ENCODE measurements at regions not wholly inside any gene's neighbourhood (a gene's known extent, or its start where the extent isn't known, plus 50 kb on each side); places are given as distances from the start of the nearest gene placed in this dataset.

GRCh38 chr7:153005750-153006435 lies 246.3 kb downstream of the ACTR3B start:
- TF ChIP-seq POLR2AphosphoS5 (IDR thresholded peaks at IDR 0.05) (no peak), CTCF (IDR thresholded peaks at IDR 0.05) (no peak)
